ENCODE measurements at regions not wholly inside any gene's neighbourhood (a gene's known extent, or its start where the extent isn't known, plus 50 kb on each side); places are given as distances from the start of the nearest gene placed in this dataset.
A peak's percentile ranks its signal among the peaks of the same experiment; 100 is the strongest.

DNA sequence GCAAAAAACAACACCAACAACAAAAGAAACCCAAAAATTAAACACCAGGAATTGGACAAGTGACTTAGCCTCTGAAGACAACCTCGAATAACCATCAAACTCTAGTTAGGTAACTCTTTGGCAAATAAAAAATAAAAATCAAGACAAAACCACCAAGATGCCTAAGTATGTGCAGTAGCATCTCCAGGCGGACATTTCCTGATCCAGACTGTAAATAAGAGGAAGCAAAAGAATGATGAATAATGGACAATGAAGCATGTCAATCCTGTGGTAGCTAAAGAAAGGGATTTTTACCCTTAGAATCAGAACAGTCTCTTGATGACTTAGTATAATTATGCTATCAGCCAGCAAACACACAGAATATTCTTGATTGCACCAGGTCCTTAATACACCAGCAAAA is 276.7 kb upstream of the DIAPH2 start:
- no peaks in the 10 kb centered on the region for H4K20me1 ChIP-seq (ENCODE audit: insufficient read depth, low read length)
- H3K27ac ChIP-seq (ENCODE audit: low read depth, low read length) = no peak overlapping the region
- no peak for DNase-seq (ENCODE audit: low read depth)
- H3K27me3 Mint-ChIP-seq (ENCODE audit: low read depth, unreplicated experiment) = no peaks in the 10 kb centered on the region
- H3K9me3 ChIP-seq (ENCODE audit: insufficient read depth, low read depth, low read length) = no peaks in the 10 kb centered on the region
- H3K9ac ChIP-seq (ENCODE audit: low read length) = no peak overlapping the region
- no peaks in the 10 kb centered on the region for H3K36me3 Mint-ChIP-seq (ENCODE audit: low read depth, unreplicated experiment)
- H3K4me3 ChIP-seq (ENCODE audit: insufficient read depth, low read depth, low read length) = no peak overlapping the region
- no peaks in the 10 kb centered on the region for H3K9me3 Mint-ChIP-seq (ENCODE audit: unreplicated experiment)
- no peak overlapping the region for H2AFZ ChIP-seq (ENCODE audit: low read depth, low read length)
- H3K79me2 ChIP-seq (ENCODE audit: insufficient read depth, low read length) = no peaks in the 10 kb centered on the region
- TF ChIP-seq, protein P1, sequence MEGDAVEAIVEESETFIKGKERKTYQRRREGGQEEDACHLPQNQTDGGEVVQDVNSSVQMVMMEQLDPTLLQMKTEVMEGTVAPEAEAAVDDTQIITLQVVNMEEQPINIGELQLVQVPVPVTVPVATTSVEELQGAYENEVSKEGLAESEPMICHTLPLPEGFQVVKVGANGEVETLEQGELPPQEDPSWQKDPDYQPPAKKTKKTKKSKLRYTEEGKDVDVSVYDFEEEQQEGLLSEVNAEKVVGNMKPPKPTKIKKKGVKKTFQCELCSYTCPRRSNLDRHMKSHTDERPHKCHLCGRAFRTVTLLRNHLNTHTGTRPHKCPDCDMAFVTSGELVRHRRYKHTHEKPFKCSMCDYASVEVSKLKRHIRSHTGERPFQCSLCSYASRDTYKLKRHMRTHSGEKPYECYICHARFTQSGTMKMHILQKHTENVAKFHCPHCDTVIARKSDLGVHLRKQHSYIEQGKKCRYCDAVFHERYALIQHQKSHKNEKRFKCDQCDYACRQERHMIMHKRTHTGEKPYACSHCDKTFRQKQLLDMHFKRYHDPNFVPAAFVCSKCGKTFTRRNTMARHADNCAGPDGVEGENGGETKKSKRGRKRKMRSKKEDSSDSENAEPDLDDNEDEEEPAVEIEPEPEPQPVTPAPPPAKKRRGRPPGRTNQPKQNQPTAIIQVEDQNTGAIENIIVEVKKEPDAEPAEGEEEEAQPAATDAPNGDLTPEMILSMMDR (IDR thresholded peaks at IDR 0.05; ENCODE audit: insufficient read depth, low read depth, low read length) = no peak
- no peak for TF ChIP-seq EZH2 (IDR thresholded peaks at IDR 0.05; ENCODE audit: insufficient read depth, low read length)
- peak; percentile 97 for FAIRE-seq
- no peak overlapping the region for H3K4me2 ChIP-seq (ENCODE audit: low read length)
- H3K4me1 ChIP-seq (ENCODE audit: insufficient read depth, low read length) = no peaks in the 10 kb centered on the region
- H3K4me3 Mint-ChIP-seq (ENCODE audit: unreplicated experiment) = no peak overlapping the region
- H3K27ac Mint-ChIP-seq (ENCODE audit: unreplicated experiment) = no peak overlapping the region
- peaks cover 3% of the 10 kb centered on the region for H3K4me1 Mint-ChIP-seq (ENCODE audit: low read depth, unreplicated experiment)
- no peaks in the 10 kb centered on the region for H3K36me3 ChIP-seq (ENCODE audit: insufficient read depth, low read length)
- H3K27me3 ChIP-seq (ENCODE audit: insufficient read depth, low read length) = no peaks in the 10 kb centered on the region

DNA sequence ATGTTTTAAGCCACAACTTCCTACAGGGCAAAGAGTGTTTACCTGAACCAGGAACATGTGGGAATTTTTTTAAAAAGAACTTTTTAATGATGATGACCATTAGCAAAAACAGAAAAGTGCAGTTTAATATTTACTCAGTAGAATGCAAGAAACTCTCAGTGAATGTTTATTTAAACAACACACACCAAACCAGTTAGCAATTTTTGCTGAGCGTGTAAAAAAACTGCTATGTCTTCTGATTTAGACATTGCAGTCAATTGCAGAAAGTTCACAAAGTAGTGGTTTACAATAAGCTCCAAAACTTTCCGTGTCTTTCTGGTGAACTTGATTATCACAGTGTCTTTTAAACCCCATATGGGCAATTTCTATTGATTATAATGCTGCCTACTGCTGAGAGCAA is 273.7 kb upstream of the DIAPH2 start:
- Mint-ChIP-seq H3K36me3 (ENCODE audit: low read depth, unreplicated experiment) (no peaks in the 10 kb centered on the region), H3K4me3 (ENCODE audit: unreplicated experiment) (no peak overlapping the region), H3K9me3 (ENCODE audit: unreplicated experiment) (no peaks in the 10 kb centered on the region), H3K27ac (ENCODE audit: unreplicated experiment) (no peak overlapping the region), H3K27me3 (ENCODE audit: low read depth, unreplicated experiment) (no peaks in the 10 kb centered on the region), H3K4me1 (ENCODE audit: low read depth, unreplicated experiment) (peaks cover 3% of the 10 kb centered on the region)
- no peaks in the 10 kb centered on the region for H3K36me3 ChIP-seq (ENCODE audit: insufficient read depth, low read length)
- H3K9me3 ChIP-seq (ENCODE audit: insufficient read depth, low read depth, low read length) = no peaks in the 10 kb centered on the region
- H3K27ac ChIP-seq (ENCODE audit: low read depth, low read length) = no peak overlapping the region
- TF ChIP-seq, protein P1 (IDR thresholded peaks at IDR 0.05; ENCODE audit: insufficient read depth, low read depth, low read length) = no peak
- no peak for TF ChIP-seq EZH2 (IDR thresholded peaks at IDR 0.05; ENCODE audit: insufficient read depth, low read length)
- H3K4me2 ChIP-seq (ENCODE audit: low read length) = no peak overlapping the region
- no peaks in the 10 kb centered on the region for H3K4me1 ChIP-seq (ENCODE audit: insufficient read depth, low read length)
- H3K27me3 ChIP-seq (ENCODE audit: insufficient read depth, low read length) = no peaks in the 10 kb centered on the region
- H4K20me1 ChIP-seq (ENCODE audit: insufficient read depth, low read length) = no peaks in the 10 kb centered on the region
- DNase-seq (ENCODE audit: low read depth) = no peak
- H2AFZ ChIP-seq (ENCODE audit: low read depth, low read length) = no peak overlapping the region
- no peaks in the 10 kb centered on the region for H3K79me2 ChIP-seq (ENCODE audit: insufficient read depth, low read length)
- H3K9ac ChIP-seq (ENCODE audit: low read length) = no peak overlapping the region
- peak; percentile 20 for FAIRE-seq
- H3K4me3 ChIP-seq (ENCODE audit: insufficient read depth, low read depth, low read length) = no peak overlapping the region

DNA sequence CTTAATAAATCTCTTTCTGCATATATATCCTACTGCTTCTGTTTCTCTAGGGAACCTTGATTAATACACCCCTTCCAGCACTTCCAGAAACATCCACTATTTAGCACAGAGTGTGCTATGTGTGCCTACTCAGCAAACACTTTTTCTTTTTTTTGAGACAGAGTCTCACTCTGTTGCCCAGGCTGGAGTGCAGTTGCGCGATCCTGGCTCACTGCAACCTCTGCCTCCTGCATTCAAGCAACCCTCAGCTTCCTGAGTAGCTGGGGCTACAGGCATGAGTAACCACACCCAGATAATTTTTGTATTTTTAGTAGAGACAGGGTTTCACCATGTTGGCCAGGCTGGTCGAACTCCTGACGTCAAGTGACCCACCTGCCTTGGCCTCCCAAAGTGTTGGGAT is 266.9 kb upstream of the DIAPH2 start:
- Histone ChIP-seq H3K4me1 (ENCODE audit: insufficient read depth, low read length) (no peaks in the 10 kb centered on the region), H3K27ac (ENCODE audit: low read depth, low read length) (no peak overlapping the region), H3K36me3 (ENCODE audit: insufficient read depth, low read length) (no peaks in the 10 kb centered on the region), H3K79me2 (ENCODE audit: insufficient read depth, low read length) (no peaks in the 10 kb centered on the region), H3K9me3 (ENCODE audit: insufficient read depth, low read depth, low read length) (no peaks in the 10 kb centered on the region), H3K27me3 (ENCODE audit: insufficient read depth, low read length) (no peaks in the 10 kb centered on the region), H4K20me1 (ENCODE audit: insufficient read depth, low read length) (no peaks in the 10 kb centered on the region), H3K9ac (ENCODE audit: low read length) (no peak overlapping the region), H3K4me2 (ENCODE audit: low read length) (no peak overlapping the region), H3K4me3 (ENCODE audit: insufficient read depth, low read depth, low read length) (no peak overlapping the region), H2AFZ (ENCODE audit: low read depth, low read length) (no peak overlapping the region)
- FAIRE-seq = no peak
- no peak overlapping the region for H3K4me3 Mint-ChIP-seq (ENCODE audit: unreplicated experiment)
- no peaks in the 10 kb centered on the region for H3K4me1 Mint-ChIP-seq (ENCODE audit: low read depth, unreplicated experiment)
- no peaks in the 10 kb centered on the region for H3K27me3 Mint-ChIP-seq (ENCODE audit: low read depth, unreplicated experiment)
- no peaks in the 10 kb centered on the region for H3K9me3 Mint-ChIP-seq (ENCODE audit: unreplicated experiment)
- DNase-seq (ENCODE audit: low read depth) = no peak
- TF ChIP-seq EZH2 (IDR thresholded peaks at IDR 0.05; ENCODE audit: insufficient read depth, low read length) = no peak
- TF ChIP-seq, protein P1 (IDR thresholded peaks at IDR 0.05; ENCODE audit: insufficient read depth, low read depth, low read length) = no peak
- H3K27ac Mint-ChIP-seq (ENCODE audit: unreplicated experiment) = no peak overlapping the region
- H3K36me3 Mint-ChIP-seq (ENCODE audit: low read depth, unreplicated experiment) = no peaks in the 10 kb centered on the region

All from astrocyte (in vitro differentiated cells and primary cell).